NOMO-1 treated with DMSO at 0.1 percent for 48 hours (cell line): ENCODE measurements at regions not wholly inside any gene's neighbourhood (a gene's known extent, or its start where the extent isn't known, plus 50 kb on each side); places are given as distances from the start of the nearest gene placed in this dataset.
"Not testable (repeated sequence)": the region's sequence is repeated elsewhere in the genome, so short reads cannot be mapped to it uniquely, and the experiment has no call there.

Experiments used
- DNase-seq: peaks from one replicate; lab custom pipeline; 2025; ENCODE audit not compliant: unreplicated experiment; lab: John Stamatoyannopoulos, UW

- DNase-seq = no peak
These were observed 178.0 kb downstream of the SYK start for GRCh38 chr9:90979639-90980038.

GRCh38 chr9:90981726-90982125 is 180.1 kb downstream of the SYK start:
- DNase-seq = no peak

GRCh38 chr9:90983394-90983793 is 181.8 kb downstream of the SYK start:
- no peak for DNase-seq

GRCh38 chr9:90985631-90986030 is 184.0 kb downstream of the SYK start:
- no peak for DNase-seq

- DNase-seq = no peak
These were observed 184.5 kb downstream of the SYK start for GRCh38 chr9:90986161-90986560.

GRCh38 chr9:90987566-90987965 is 185.9 kb downstream of the SYK start:
- DNase-seq = no peak

- no peak for DNase-seq
These were observed 186.7 kb downstream of the SYK start for GRCh38 chr9:90988318-90988717.

- DNase-seq = no peak
These were observed 190.3 kb downstream of the SYK start for GRCh38 chr9:90991953-90992352.

GRCh38 chr9:90995516-90995915 is 193.9 kb downstream of the SYK start:
- no peak for DNase-seq

- no peak for DNase-seq
These were observed 194.8 kb downstream of the SYK start for GRCh38 chr9:90996154-90997065.

- DNase-seq = no peak
These were observed 197.0 kb downstream of the SYK start for GRCh38 chr9:90998573-90998972.

GRCh38 chr9:90999425-91000397 is 198.1 kb downstream of the SYK start:
- DNase-seq = no peak

GRCh38 chr9:91001146-91001611 is 199.6 kb downstream of the SYK start:
- DNase-seq = no peak

- DNase-seq = no peak
These were observed 202.9 kb downstream of the SYK start for GRCh38 chr9:91004484-91004883.

GRCh38 chr9:91004992-91005391 is 203.4 kb downstream of the SYK start:
- DNase-seq = no peak

- DNase-seq = no peak
These were observed 204.4 kb downstream of the SYK start for GRCh38 chr9:91006046-91006445.

- DNase-seq = no peak
These were observed 206.9 kb downstream of the SYK start for GRCh38 chr9:91008568-91008967.

GRCh38 chr9:91011891-91012290 is 210.3 kb downstream of the SYK start:
- no peak for DNase-seq

- DNase-seq = no peak
These were observed 211.6 kb downstream of the SYK start for GRCh38 chr9:91012933-91013841.

- DNase-seq = no peak
These were observed 215.6 kb downstream of the SYK start for GRCh38 chr9:91017245-91017644.

GRCh38 chr9:91019871-91020270 is 218.3 kb downstream of the SYK start:
- DNase-seq = not testable (repeated sequence)
